HEK293T (cell line): ENCODE measurements at regions not wholly inside any gene's neighbourhood (a gene's known extent, or its start where the extent isn't known, plus 50 kb on each side); places are given as distances from the start of the nearest gene placed in this dataset.

Experiments
- ARNT ChIP-seq: fragments of 450-650 bp; IDR thresholded peaks from 2 replicates; pipeline ENCODE4 v1.6.1; 2017; ENCODE audit warnings: mild to moderate bottlenecking
- FOXA1 ChIP-seq: fragments of 450-650 bp; IDR thresholded peaks from 2 replicates; pipeline ENCODE4 v1.6.1; 2016; ENCODE audit warnings: mild to moderate bottlenecking
- FOXK2 ChIP-seq: fragments of 450-650 bp; IDR thresholded peaks from 2 replicates; pipeline ENCODE4 v1.6.1; 2016; ENCODE audit warnings: mild to moderate bottlenecking
- FOXM1 ChIP-seq: fragments of 450-650 bp; IDR thresholded peaks from 2 replicates; pipeline ENCODE4 v1.6.1; 2017; ENCODE audit warnings: mild to moderate bottlenecking, borderline replicate concordance

- TF ChIP-seq FOXA1, result no peak
- no peak for TF ChIP-seq FOXK2
- TF ChIP-seq ARNT, result no peak
- TF ChIP-seq FOXM1, result no peak
Measured at GRCh38 chr6:81387163-81387562, 365.3 kb downstream of the TENT5A start.
